ENCODE measurements at regions not wholly inside any gene's neighbourhood (a gene's known extent, or its start where the extent isn't known, plus 50 kb on each side); places are given as distances from the start of the nearest gene placed in this dataset.

DNA sequence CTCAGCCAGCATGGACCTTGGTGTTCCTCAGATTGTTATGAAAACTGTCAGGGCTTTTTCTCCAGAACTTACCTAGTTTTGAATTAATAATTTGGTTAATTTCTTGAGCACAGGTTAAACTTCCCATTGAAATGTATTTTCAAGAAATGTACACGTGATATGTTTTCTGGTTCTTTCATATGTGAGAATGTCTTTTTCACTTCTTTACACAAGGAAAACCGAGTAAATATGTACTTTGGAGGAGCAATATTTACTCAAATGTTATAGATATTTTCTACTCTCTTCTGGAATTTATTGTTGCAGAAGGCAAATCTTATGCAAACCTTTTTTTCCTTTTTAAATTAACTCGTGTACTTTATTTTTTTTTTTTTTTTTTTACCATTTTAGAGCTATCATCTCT, 134.3 kb downstream of the AHR start:
- Histone ChIP-seq H3K4me2 (ENCODE audit: low read depth, low read length) (no peak overlapping the region), H3K79me2 (ENCODE audit: low read length) (no peaks in the 10 kb centered on the region), H4K20me1 (ENCODE audit: insufficient read depth, low read length) (no peaks in the 10 kb centered on the region), H3K4me3 (ENCODE audit: low read length) (no peak overlapping the region), H2AFZ (ENCODE audit: low read length) (no peak overlapping the region), H3K9me3 (replicated peaks; ENCODE audit: insufficient read depth, low read length) (no peaks in the 10 kb centered on the region), H3K9ac (ENCODE audit: low read length) (no peak overlapping the region), H3K27ac (ENCODE audit: low read length) (no peak overlapping the region), H3K27me3 (replicated peaks; ENCODE audit: insufficient read depth, low read length) (no peaks in the 10 kb centered on the region), H3K36me3 (replicated peaks; ENCODE audit: insufficient read depth, low read length) (no peaks in the 10 kb centered on the region), H3F3A (ENCODE audit: insufficient read depth, low read length) (no peaks in the 10 kb centered on the region), H3K9me2 (replicated peaks; ENCODE audit: insufficient read depth, low read length) (no peaks in the 10 kb centered on the region), H3K4me1 (ENCODE audit: low read length) (no peaks in the 10 kb centered on the region)
- no peak for DNase-seq
- TF ChIP-seq EZH2phosphoT487 (IDR thresholded peaks at IDR 0.05; ENCODE audit: low read length) (no peak), EZH2 (optimal IDR thresholded peaks at IDR 0.05; ENCODE audit: low read depth, low read length) (no peak)

DNA sequence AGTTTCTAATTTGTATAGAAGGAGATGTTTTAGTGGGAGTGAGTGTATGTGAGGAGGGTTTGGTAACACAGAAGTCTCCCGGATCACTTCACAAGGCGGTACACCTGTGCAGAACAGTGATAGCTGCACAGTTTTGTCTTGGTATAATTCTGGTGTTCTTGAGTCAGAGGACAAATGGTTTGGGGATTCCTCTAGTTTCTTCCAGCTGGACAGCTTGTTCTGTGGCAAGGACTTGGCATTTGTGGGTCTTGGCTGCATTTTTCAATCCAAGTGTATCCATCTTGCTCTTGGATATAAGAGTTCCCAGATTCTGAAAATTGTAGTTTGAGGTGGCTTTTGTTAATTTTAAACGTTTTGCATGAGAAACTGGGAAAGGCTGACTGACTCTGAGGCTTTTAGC, 135.7 kb downstream of the AHR start:
- Histone ChIP-seq H3K4me2 (ENCODE audit: low read depth, low read length) (no peak overlapping the region), H3K9me2 (replicated peaks; ENCODE audit: insufficient read depth, low read length) (no peaks in the 10 kb centered on the region), H3K27me3 (replicated peaks; ENCODE audit: insufficient read depth, low read length) (no peaks in the 10 kb centered on the region), H3K9ac (ENCODE audit: low read length) (no peak overlapping the region), H4K20me1 (ENCODE audit: insufficient read depth, low read length) (no peaks in the 10 kb centered on the region), H3K27ac (ENCODE audit: low read length) (no peak overlapping the region), H3K4me1 (ENCODE audit: low read length) (no peaks in the 10 kb centered on the region), H3F3A (ENCODE audit: insufficient read depth, low read length) (no peaks in the 10 kb centered on the region), H3K9me3 (replicated peaks; ENCODE audit: insufficient read depth, low read length) (no peaks in the 10 kb centered on the region), H3K36me3 (replicated peaks; ENCODE audit: insufficient read depth, low read length) (no peaks in the 10 kb centered on the region), H2AFZ (ENCODE audit: low read length) (no peak overlapping the region), H3K4me3 (ENCODE audit: low read length) (no peak overlapping the region), H3K79me2 (ENCODE audit: low read length) (no peaks in the 10 kb centered on the region)
- no peak for DNase-seq
- TF ChIP-seq EZH2 (optimal IDR thresholded peaks at IDR 0.05; ENCODE audit: low read depth, low read length) (no peak), EZH2phosphoT487 (IDR thresholded peaks at IDR 0.05; ENCODE audit: low read length) (no peak)
- TF ChIP-seq, protein P1, sequence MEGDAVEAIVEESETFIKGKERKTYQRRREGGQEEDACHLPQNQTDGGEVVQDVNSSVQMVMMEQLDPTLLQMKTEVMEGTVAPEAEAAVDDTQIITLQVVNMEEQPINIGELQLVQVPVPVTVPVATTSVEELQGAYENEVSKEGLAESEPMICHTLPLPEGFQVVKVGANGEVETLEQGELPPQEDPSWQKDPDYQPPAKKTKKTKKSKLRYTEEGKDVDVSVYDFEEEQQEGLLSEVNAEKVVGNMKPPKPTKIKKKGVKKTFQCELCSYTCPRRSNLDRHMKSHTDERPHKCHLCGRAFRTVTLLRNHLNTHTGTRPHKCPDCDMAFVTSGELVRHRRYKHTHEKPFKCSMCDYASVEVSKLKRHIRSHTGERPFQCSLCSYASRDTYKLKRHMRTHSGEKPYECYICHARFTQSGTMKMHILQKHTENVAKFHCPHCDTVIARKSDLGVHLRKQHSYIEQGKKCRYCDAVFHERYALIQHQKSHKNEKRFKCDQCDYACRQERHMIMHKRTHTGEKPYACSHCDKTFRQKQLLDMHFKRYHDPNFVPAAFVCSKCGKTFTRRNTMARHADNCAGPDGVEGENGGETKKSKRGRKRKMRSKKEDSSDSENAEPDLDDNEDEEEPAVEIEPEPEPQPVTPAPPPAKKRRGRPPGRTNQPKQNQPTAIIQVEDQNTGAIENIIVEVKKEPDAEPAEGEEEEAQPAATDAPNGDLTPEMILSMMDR (IDR thresholded peaks at IDR 0.05; ENCODE audit: low read length) = no peak

DNA sequence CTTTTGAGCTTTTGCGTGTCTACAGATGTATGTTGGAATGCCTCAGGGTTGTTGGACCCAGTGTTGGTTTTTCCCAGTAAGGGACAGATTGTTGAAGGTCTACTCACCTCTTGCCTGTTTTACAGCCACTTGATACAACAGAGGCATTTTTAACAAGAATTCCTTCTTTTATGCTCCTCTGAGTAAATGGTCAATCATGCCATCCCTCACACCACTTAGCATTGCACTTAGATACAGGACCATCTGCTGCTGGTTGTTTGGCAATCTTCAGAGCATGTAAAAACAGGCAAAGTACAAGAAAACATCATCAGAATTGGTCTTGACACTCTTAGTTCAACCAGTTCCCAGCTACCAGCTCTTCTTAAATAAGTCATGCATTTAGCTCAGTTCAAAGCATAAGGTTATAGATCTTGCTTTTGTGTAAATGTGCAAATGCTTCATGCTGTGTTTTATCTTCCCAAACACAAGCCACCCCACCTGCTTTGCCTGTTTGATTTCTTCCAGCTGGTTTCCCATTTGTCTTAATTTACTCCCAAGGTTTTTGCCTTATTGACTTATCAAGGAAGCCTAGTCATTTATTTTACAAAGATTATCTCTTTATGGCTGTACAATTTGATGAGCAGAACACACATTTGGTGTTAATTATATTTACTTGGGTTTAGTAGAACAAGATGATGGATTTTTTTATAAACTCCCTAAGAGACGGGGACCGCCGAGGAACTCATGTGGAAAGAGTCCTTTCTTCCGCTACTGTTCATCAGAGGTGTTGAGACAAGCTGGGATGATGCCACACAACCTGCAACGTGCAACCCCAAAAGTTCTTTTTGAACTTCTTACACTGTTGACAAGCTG, 136.6 kb downstream of the AHR start:
- TF ChIP-seq EZH2 (optimal IDR thresholded peaks at IDR 0.05; ENCODE audit: low read depth, low read length) = no peak
- no peak for TF ChIP-seq EZH2phosphoT487 (IDR thresholded peaks at IDR 0.05; ENCODE audit: low read length)
- TF ChIP-seq, protein P1 (IDR thresholded peaks at IDR 0.05; ENCODE audit: low read length) = no peak
- no peaks in the 10 kb centered on the region for H3F3A ChIP-seq (ENCODE audit: insufficient read depth, low read length)
- no peak overlapping the region for H3K9ac ChIP-seq (ENCODE audit: low read length)
- no peak overlapping the region for H3K4me2 ChIP-seq (ENCODE audit: low read depth, low read length)
- no peaks in the 10 kb centered on the region for H3K27me3 ChIP-seq (replicated peaks; ENCODE audit: insufficient read depth, low read length)
- H3K79me2 ChIP-seq (ENCODE audit: low read length) = no peaks in the 10 kb centered on the region
- H3K36me3 ChIP-seq (replicated peaks; ENCODE audit: insufficient read depth, low read length) = no peaks in the 10 kb centered on the region
- no peak overlapping the region for H2AFZ ChIP-seq (ENCODE audit: low read length)
- no peak overlapping the region for H3K4me3 ChIP-seq (ENCODE audit: low read length)
- H4K20me1 ChIP-seq (ENCODE audit: insufficient read depth, low read length) = no peaks in the 10 kb centered on the region
- H3K9me3 ChIP-seq (replicated peaks; ENCODE audit: insufficient read depth, low read length) = no peaks in the 10 kb centered on the region
- DNase-seq = no peak
- no peaks in the 10 kb centered on the region for H3K4me1 ChIP-seq (ENCODE audit: low read length)
- no peaks in the 10 kb centered on the region for H3K9me2 ChIP-seq (replicated peaks; ENCODE audit: insufficient read depth, low read length)
- H3K27ac ChIP-seq (ENCODE audit: low read length) = no peak overlapping the region

DNA sequence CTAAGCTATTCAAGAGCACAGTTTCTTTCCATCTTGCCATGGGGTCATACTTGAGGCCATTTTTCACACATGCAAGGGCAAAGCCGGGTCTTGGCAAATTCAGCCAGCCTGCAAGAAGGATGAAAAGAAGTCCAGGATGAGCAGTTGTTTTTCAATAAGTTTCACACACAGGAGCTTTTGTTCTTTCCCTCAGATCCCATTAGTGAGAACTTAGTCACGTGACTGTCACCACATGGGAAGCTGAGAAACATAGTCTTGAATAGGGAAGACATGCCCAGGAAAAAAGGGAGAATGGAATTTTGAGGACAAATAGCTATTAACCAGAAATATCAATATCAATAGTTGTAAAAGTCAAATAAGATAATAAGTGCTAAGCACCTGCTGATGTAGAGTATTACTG, 137.7 kb downstream of the AHR start:
- Histone ChIP-seq H3K4me2 (ENCODE audit: low read depth, low read length) (no peak overlapping the region), H3F3A (ENCODE audit: insufficient read depth, low read length) (no peaks in the 10 kb centered on the region), H3K36me3 (replicated peaks; ENCODE audit: insufficient read depth, low read length) (no peaks in the 10 kb centered on the region), H4K20me1 (ENCODE audit: insufficient read depth, low read length) (no peaks in the 10 kb centered on the region), H3K9ac (ENCODE audit: low read length) (no peak overlapping the region), H3K4me1 (ENCODE audit: low read length) (no peaks in the 10 kb centered on the region), H3K9me3 (replicated peaks; ENCODE audit: insufficient read depth, low read length) (no peaks in the 10 kb centered on the region), H3K27ac (ENCODE audit: low read length) (no peak overlapping the region), H2AFZ (ENCODE audit: low read length) (no peak overlapping the region), H3K9me2 (replicated peaks; ENCODE audit: insufficient read depth, low read length) (no peaks in the 10 kb centered on the region), H3K4me3 (ENCODE audit: low read length) (no peak overlapping the region), H3K79me2 (ENCODE audit: low read length) (no peaks in the 10 kb centered on the region), H3K27me3 (replicated peaks; ENCODE audit: insufficient read depth, low read length) (no peaks in the 10 kb centered on the region)
- TF ChIP-seq EZH2phosphoT487 (IDR thresholded peaks at IDR 0.05; ENCODE audit: low read length) (no peak), EZH2 (optimal IDR thresholded peaks at IDR 0.05; ENCODE audit: low read depth, low read length) (no peak)
- TF ChIP-seq, protein P1 (IDR thresholded peaks at IDR 0.05; ENCODE audit: low read length) = no peak
- DNase-seq = no peak

All from MM.1S (cell line).